HG03460 (cell line): ENCODE measurements at regions not wholly inside any gene's neighbourhood (a gene's known extent, or its start where the extent isn't known, plus 50 kb on each side); places are given as distances from the start of the nearest gene placed in this dataset.
"Not testable (repeated sequence)": the region's sequence is repeated elsewhere in the genome, so short reads cannot be mapped to it uniquely, and the experiment has no call there.

ENCODE experiments used
- ATAC-seq: cut with Tn5 transposase; IDR thresholded peaks from one replicate; pipeline ENCODE4 v1.9.1; 2021; ENCODE audit not compliant: unreplicated experiment

- peak; percentile 77 for ATAC-seq
Measured at GRCh38 chr3:87621667-87622066, 345.3 kb upstream of the POU1F1 start.

GRCh38 chr3:87615506-87615905 is 339.1 kb upstream of the POU1F1 start:
- no peak for ATAC-seq

- no peak for ATAC-seq
Measured at GRCh38 chr3:87614998-87615397, 338.6 kb upstream of the POU1F1 start.

GRCh38 chr3:87607234-87607633 is 330.9 kb upstream of the POU1F1 start:
- ATAC-seq = no peak

GRCh38 chr3:87595798-87596197 is 319.4 kb upstream of the POU1F1 start:
- no peak for ATAC-seq

- no peak for ATAC-seq
Measured at GRCh38 chr3:87581240-87581639, 304.9 kb upstream of the POU1F1 start.

GRCh38 chr3:87576752-87577151 is 300.4 kb upstream of the POU1F1 start:
- ATAC-seq = no peak

GRCh38 chr3:87575550-87575949 is 299.2 kb upstream of the POU1F1 start:
- ATAC-seq = no peak

- no peak for ATAC-seq
Measured at GRCh38 chr3:87568331-87568730, 291.9 kb upstream of the POU1F1 start.

- no peak for ATAC-seq
Measured at GRCh38 chr3:87564438-87564837, 288.1 kb upstream of the POU1F1 start.

- no peak for ATAC-seq
Measured at GRCh38 chr3:87563712-87564111, 287.3 kb upstream of the POU1F1 start.

GRCh38 chr3:87558492-87558891 is 282.1 kb upstream of the POU1F1 start:
- no peak for ATAC-seq

- no peak for ATAC-seq
Measured at GRCh38 chr3:87555290-87555689, 278.9 kb upstream of the POU1F1 start.

GRCh38 chr3:87553058-87553457 is 276.7 kb upstream of the POU1F1 start:
- ATAC-seq = no peak

GRCh38 chr3:87550892-87551291 is 274.5 kb upstream of the POU1F1 start:
- ATAC-seq = no peak

GRCh38 chr3:87549208-87549607 is 272.8 kb upstream of the POU1F1 start:
- ATAC-seq = no peak

GRCh38 chr3:87548271-87548670 is 271.9 kb upstream of the POU1F1 start:
- no peak for ATAC-seq

- no peak for ATAC-seq
Measured at GRCh38 chr3:87546216-87546615, 269.8 kb upstream of the POU1F1 start.

GRCh38 chr3:87543408-87543807 is 267.0 kb upstream of the POU1F1 start:
- ATAC-seq = not testable (repeated sequence)

GRCh38 chr3:87541723-87542122 is 265.3 kb upstream of the POU1F1 start:
- no peak for ATAC-seq

- ATAC-seq = not testable (repeated sequence)
Measured at GRCh38 chr3:87538722-87539121, 262.3 kb upstream of the POU1F1 start.

- ATAC-seq = no peak
Measured at GRCh38 chr3:87509401-87509800, 233.0 kb upstream of the POU1F1 start.

- ATAC-seq = no peak
Measured at GRCh38 chr3:87508921-87509320, 232.5 kb upstream of the POU1F1 start.

- no peak for ATAC-seq
Measured at GRCh38 chr3:87507753-87508152, 231.4 kb upstream of the POU1F1 start.
